GM21717 (cell line): ENCODE measurements at regions not wholly inside any gene's neighbourhood (a gene's known extent, or its start where the extent isn't known, plus 50 kb on each side); places are given as distances from the start of the nearest gene placed in this dataset.
"Not testable (repeated sequence)": the region's sequence is repeated elsewhere in the genome, so short reads cannot be mapped to it uniquely, and the experiment has no call there.

Experiments used
- ATAC-seq: cut with Tn5 transposase; IDR thresholded peaks from one replicate; pipeline ENCODE4 v1.9.1; 2021; ENCODE audit warnings: mild to moderate bottlenecking, moderate library complexity; ENCODE audit not compliant: unreplicated experiment

DNA sequence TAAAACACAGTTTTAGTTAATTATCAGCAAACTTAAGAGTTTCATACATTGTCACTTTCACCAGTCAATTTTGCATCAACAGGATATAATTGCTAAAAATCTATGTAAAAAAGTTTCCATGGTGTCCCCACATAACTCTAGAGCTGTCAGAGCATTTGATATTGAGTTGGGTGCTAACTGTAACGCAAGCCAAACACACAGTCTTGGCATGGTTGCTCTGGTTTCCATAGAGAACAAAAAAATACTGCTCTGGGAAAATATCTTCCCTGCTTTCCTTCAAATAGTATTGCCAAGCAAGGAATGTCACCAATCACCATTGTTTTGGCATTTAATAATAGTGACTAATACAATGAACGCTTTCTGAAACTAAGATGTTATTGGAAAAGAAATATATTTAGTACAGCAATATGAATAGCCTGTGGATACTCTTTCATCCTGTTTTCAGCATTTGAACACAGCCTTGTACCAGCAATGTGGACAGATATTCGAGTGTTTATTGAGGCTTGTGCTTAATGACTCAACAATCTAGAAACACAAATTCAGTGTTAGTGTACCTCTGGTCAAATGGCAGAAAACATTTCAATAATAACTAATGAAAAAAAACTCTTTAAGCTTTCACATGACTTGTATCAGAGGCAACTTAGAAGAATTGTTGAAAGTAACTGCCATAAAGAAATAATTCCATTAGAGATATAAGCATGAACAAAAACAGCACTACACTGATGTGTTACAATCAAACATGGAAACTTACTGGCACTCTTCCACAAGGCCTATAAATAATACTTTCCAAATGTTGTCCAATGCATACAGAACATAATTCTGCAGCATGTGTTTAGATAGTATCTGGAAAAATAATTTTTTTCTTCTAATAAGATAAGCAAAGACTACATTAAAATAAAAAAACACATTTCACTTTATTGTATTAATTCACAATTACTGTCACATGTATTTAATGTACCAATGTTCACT, 1469.5 kb upstream of the CELF2 start:
- no peak for ATAC-seq

DNA sequence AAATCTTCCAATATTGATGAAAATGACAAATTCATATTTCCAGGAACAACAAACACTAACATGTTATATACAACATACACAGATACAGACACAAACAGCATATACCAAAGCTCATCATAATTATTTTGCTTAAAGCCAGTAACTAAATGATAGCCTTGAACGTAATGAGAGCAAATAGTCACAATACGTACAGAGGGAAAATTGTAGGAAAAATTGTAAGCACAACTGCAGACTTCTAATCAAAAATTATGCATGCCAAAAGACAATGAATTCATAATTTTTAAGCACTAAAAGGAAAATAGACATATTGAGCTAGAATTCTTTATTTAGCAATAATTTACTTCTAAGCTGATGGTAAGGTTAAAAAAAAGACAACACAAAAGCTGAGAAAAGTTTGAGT, 1466.9 kb upstream of the CELF2 start:
- no peak for ATAC-seq

- ATAC-seq, result no peak
Measured at GRCh38 chr10:9554321-9554720, 1463.4 kb upstream of the CELF2 start.

- no peak for ATAC-seq
Measured at GRCh38 chr10:9560976-9561375, 1456.7 kb upstream of the CELF2 start.

- no peak for ATAC-seq
Measured at GRCh38 chr10:9561821-9562505, 1455.7 kb upstream of the CELF2 start.

GRCh38 chr10:9577746-9578145, 1439.9 kb upstream of the CELF2 start:
- no peak for ATAC-seq

DNA sequence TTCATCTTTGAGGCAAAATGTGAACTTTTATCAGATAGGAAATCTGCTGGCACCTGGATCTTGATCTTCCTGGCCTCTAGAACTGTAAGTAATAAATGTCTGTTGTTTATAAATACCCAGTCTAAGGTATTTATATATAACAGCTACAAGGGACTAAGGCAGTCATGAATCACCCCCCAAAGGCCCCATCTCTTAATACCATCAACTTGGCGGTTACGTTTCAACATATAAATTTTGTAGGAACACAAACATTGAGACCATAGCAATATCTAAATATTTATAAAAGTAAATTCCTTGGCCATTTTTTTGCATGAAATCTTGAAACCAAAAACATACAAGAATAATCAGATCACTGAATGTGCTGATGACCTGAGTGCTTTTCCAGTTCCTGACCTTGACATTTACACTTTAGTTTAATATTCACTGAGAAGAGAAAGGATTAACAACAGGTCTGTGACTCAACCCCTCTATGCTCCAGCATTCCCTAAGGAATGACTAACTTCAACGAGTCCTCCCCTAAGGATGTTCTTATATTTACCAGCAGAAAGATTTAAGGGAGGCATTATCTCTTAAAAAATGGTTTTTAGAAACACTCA, 1438.5 kb upstream of the CELF2 start:
- no peak for ATAC-seq

DNA sequence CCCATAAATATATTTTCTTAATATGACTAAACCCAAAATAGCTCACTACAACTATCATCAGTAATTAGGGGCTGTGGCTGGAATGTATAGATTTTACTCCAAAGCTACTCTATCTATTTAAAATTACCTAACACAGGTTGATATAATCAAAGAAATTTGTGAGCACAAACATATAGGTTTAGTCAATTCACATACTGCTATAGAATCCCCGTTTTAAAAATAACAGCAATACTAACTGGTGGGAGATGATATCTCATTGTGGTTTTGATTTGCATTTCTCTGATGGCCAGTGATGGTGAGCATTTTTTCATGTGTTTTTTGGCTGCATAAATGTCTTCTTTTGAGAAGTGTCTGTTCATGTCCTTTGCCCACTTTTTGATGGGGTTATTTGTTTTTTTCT, 1434.9 kb upstream of the CELF2 start:
- ATAC-seq, result not testable (repeated sequence)

DNA sequence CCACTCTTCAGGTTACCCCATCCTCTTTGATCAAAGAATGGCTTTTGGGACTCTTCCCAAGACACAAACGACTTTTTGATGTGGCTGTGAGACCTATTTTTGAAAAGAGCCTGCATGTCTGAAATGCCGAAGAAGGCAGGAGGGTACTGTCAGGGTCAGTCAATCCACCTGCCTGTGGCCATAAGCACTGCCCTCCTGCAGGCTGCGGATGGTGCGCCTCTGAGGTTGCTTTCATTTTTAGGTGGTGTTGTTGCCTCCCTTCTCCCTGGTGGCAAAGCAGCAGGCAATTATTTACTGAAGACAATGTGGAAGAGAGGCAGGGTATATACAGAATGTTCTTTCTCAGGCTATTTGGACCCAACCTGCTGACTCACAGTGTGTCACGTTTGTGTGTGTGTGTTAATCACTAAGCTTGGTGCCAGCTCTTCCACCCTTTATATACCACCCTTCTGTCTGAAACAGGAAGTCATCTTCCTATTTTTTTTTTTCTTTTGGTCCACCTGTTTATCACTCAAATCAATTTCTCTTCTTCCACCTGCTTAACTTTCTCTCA, 1421.2 kb upstream of the CELF2 start:
- no peak for ATAC-seq

DNA sequence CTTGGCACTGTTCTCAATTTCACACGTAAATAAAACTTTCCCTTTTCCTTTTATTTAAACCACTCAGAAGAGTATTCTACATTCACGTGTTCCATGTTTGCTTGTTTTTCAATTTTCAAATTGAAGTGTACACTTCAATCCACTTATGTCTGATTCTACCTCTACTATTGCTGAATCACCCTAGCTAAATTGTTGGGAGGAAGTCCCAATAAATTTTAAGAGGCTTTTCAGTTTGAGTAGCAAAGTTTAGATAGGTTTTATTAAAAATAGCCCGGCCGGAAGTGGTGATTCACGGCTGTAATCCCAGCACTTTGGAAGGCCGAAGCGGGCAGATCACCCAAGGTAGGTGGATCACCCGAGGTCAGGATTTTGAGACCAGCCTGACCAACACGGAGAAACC, 1414.7 kb upstream of the CELF2 start:
- no peak for ATAC-seq

DNA sequence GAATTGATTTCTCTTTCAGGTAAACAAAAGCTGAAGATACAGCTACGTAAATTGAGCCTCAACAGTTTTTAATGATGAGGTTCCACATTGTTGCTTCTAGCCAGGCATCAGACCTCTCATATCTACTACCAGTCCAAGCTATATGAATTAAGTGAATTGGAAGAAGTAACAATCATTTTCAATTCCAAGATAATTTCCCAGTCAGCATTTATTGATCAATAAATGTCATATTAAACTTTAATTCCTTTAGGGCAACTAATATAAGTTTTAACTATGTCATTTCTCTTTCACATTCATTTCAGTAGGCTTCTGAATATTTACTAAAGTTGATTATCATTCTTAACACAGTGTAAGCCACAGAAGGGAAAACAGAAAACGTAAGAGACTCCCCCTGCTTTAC, 1413.7 kb upstream of the CELF2 start:
- no peak for ATAC-seq

DNA sequence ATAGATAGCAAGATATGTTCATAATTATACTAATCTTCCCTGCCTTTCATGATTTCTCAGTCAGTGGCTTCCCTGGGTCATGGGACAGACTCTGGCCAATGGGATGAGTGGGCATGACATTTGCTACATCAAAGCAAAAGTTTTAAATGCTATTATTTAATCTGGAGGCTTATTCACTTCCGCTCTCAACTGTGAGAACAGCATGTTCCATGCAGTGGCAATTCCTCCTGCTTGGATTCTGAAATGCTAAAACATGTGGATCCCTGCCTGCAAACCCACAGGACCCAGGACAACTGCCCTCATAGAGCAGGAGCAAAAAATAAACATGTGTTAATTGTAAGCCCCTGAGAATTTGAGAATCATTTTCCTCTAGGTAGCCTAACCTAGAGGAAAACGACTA, 1412.4 kb upstream of the CELF2 start:
- no peak for ATAC-seq

DNA sequence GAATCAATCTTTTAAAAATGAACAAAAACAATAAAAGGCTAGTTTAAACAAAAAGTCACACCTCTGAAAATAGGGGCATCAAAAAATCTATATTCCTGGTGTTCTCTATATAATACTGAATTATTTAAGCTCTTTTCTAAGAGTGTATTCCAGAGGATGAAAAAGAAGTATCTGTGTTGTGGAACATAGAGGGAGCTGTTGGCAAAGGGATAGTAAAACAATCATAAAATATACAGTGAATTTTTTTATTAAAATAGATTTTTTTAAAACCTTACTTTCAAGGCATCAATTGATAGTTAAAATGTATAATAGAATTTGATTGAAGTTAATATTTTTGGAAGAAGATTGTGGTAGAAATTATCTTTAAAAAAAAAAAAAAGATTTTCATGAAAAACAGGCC, 1409.1 kb upstream of the CELF2 start:
- ATAC-seq, result no peak

DNA sequence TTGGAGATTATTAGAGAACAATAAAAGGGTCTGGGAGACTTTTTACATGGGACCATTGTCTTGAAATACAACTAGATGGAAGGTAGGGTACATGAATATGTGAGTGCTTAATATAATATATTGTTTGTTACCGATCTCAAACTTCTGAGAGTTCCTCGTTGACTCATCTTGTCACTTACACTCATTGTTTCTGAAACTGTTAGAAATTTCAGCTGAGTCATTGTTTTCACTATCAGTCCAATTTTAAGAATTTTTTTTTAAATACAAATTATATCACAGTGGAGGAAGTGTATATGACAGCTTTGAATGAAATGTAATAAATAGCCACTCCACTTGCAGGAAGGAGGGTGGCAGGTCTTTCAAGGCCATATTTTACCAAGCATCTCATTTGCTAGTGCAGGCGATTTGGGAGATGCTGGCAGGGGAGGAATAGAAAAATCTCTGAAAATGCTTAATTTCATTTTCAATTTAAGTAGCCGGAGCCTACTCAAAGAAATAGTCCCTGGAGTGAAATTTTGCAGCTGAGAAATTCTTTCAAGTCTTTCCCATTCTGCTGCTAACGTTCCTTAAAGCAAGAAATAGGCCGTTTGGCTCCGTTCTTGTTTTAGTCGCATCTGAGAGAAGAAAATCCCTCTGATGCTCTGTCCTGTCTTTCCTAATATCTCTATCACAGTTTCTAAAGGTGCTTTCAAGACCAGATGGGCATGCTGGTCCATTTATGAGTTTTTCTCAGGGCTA, 1404.2 kb upstream of the CELF2 start:
- ATAC-seq, result peak; percentile 85

- no peak for ATAC-seq
Measured at GRCh38 chr10:9615189-9615588, 1402.5 kb upstream of the CELF2 start.

DNA sequence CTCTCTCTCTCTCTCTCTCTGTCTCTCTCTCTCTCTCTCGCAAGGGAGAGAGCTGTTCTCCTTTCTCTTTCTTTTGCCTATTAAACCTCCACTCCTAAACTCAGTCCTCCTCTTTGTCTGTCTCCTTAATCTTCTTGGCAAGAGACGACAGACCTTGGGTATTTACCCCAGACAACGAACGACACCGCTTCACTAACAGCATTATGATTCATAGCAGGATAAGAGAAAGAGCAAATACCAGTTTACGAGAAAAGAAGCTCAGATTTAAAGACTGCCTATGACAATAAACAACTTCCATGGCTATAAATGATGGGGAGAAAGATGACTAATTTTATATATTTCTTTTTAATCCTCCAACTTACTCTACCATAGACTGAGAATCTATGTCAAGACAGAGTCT, 1396.5 kb upstream of the CELF2 start:
- ATAC-seq, result no peak

GRCh38 chr10:9625304-9625703, 1392.4 kb upstream of the CELF2 start:
- ATAC-seq, result no peak

- ATAC-seq, result no peak
Measured at GRCh38 chr10:9634466-9634865, 1383.2 kb upstream of the CELF2 start.

DNA sequence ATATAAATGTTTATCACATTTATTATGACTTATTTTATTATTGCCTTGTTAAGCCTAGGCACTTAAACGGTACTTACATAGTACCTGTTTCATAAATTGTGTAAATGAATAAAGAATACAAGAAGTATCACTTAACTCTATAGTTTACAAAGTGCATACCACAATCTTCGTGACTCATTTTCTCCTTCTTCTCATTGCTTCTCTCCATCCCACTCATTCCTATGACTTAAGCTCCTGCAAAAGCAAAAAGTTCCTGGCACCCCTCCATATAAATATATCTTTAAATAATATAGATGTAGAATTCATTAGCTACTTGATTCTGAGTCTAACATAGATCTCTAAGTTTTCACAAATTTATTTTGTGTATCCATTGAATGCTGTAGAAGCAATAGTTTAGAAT, 1382.0 kb upstream of the CELF2 start:
- no peak for ATAC-seq

- no peak for ATAC-seq
Measured at GRCh38 chr10:9636216-9636615, 1381.5 kb upstream of the CELF2 start.

GRCh38 chr10:9643782-9644181, 1373.9 kb upstream of the CELF2 start:
- ATAC-seq, result no peak
